ENCODE measurements at regions not wholly inside any gene's neighbourhood (a gene's known extent, or its start where the extent isn't known, plus 50 kb on each side); places are given as distances from the start of the nearest gene placed in this dataset.
"Not testable (repeated sequence)": the region's sequence is repeated elsewhere in the genome, so short reads cannot be mapped to it uniquely, and the experiment has no call there.

DNA sequence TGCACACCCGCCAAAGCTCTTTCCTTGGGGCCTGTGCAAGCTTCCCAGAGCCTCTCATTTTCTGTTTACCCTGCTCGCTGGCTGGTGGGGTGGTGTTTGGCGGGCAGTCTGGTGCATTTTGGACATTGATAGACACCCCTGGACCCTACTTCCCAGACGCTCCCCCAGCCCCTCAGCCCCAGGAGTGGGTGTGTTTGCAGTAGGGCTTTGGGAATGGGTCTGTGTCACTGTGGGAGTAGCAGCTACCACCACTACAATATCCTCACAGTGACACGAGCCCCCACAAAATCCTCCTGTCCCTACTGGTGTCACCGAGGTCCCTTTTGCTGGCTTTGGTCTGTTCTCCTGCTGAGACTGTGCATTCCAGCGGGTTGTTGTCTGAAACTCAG lies 371.3 kb downstream of the TMEM121 start:
- DNase-seq: no peak

DNA sequence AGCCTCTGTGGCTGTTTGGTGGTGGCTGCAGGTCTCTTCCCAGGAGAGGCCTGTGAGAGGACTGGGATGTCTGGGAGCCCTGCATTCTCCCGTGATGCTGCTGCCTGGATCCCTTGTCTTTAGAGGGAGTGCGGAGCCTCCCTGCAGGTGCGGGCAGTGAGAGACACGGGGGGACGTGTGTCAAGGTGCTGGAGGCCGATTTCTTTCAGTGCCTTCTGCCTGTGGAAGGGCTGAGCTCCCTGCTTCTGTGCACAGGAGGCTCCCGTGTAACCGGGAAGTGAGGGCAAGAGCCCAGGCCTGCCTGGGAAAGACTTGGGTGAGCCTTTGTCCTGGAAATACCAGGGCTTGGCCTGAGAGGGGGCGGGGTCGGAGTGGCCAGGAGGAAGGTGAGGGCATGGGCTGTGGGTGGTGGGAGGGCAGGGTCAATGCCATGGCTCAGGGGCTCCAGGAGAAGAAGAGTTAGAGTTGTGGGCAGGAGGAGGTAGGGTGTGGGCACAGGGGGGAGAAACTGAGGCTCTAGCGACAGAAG lies 372.2 kb downstream of the TMEM121 start:
- no peak for DNase-seq

- no peak for DNase-seq
Observed at GRCh38 chr14:105899071-105899641, 372.8 kb downstream of the TMEM121 start.

GRCh38 chr14:105899657-105900397 lies 373.4 kb downstream of the TMEM121 start:
- DNase-seq: no peak

GRCh38 chr14:105900398-105901160 lies 374.2 kb downstream of the TMEM121 start:
- no peak for DNase-seq

- no peak for DNase-seq
Observed at GRCh38 chr14:105901226-105901625, 374.8 kb downstream of the TMEM121 start.

GRCh38 chr14:105902131-105902898 lies 375.9 kb downstream of the TMEM121 start:
- no peak for DNase-seq

DNA sequence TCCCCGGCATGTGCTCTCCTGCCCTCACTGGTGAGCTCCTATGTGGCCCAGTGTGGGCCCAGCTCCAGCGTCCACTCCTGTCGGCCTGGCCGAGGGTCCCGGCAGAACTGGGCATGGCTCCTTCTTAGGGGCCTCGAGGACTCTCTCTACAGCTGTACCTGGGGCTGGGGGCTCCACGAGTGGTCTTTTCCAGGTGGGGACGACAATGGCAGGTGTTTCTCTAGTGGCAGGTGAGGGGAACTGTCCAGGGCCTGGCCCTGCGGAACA lies 376.4 kb downstream of the TMEM121 start:
- DNase-seq: not testable (repeated sequence)

DNA sequence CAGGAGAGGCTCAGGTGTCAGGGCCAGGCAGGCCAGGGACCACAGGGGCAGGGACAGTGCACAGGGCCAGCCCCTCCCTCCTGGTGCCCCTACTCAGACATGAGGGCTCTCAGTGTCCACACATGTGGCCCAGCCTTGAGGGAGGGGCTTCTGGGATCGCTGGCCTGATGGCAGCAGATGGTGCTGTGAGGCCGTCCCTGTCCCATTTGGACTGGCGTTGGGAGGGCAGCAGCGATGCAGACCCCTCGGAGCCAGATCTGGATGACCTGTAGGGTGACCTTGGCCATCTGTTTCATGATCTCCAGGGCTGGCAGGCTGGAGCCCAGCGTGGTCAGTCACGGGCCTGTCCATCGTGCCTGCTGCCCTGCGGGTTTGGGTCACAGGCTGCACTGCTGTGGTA lies 377.6 kb downstream of the TMEM121 start:
- DNase-seq: no peak

- no peak for DNase-seq
Observed at GRCh38 chr14:105904379-105904778, 378.0 kb downstream of the TMEM121 start.

- DNase-seq: no peak
Observed at GRCh38 chr14:105905456-105905855, 379.1 kb downstream of the TMEM121 start.

DNA sequence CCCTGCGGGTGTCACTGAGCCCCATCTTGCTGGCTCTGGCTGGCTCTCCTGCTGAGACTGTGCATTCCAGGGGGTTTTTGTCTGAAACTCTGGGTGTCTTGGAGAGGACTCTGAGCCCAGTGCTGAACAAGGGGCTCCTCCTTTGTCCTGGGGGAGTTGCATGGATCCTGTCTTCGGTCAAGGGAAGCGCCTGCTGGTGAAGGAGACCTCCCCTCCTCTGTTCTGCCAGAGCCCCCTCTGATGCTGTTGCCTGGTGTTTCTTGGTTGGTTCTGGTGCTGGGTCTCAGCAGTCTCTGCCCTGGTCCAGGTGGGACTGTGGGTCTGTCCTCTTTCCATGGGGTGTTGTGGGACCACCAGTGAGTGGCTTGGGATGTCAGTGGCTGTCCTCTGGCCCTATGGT lies 380.9 kb downstream of the TMEM121 start:
- DNase-seq: no peak

GRCh38 chr14:105908006-105908405 lies 381.6 kb downstream of the TMEM121 start:
- DNase-seq: no peak

DNA sequence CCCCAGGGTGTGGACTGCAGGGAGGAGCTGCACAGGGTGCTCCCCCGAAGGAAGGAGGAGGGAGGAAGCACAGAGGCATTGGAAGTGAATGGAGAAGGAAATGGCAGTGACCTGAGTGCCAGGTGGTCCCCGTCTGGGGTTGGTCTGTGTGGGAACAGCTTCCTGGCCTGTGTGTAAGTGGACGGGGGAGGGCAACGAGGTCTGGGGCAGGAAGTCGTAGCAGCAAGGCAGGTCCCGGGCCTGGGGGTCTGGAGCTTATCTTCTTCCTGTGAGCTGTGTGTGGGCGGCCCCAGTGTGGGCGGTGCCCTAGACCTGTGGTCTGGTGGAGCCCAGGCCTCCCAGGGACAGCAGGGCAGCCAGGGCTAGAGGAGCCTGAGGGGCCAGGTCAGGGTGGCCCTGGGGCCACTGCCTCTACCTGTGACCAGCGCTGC lies 382.1 kb downstream of the TMEM121 start:
- no peak for DNase-seq

DNA sequence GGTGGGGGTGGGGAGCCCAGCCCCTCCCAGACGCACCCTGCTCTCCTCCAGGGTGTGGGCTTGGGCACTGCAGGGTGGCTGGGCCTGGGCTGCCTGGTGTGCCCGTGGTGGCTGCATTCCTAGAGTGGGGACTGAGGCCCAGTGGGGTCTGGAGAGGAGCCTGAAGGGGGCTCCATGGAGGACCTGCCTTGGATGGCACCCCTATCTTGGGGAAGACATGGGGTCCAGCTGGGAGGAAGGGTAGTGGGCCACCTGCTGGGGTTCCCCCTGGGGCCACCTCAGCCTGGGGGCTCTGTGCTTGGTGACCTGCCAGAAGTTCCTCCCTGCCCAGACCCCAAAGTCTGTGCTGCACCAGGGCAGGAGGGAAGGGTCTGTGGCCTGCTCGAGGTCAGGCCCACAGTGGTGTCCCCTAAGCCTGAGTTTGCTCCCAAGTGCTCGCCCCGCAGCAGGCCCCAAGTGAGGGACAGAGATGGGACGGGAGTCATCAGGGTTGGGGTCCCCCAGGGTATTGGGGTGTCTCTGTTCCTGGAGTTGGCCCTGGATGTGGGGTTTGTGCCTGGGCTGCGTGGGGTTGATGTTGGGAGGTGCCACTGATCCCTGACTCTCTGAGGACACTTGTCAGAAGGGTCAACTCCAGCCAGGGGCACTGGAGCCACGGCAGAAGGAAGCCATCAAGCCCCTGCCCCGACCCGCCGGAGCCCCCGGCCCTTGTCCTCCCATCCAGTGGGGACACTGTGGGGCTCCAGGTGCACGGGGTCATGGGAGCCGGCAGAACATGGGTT lies 382.9 kb downstream of the TMEM121 start:
- no peak for DNase-seq

- not testable (repeated sequence) for DNase-seq
Observed at GRCh38 chr14:105909828-105910120, 383.4 kb downstream of the TMEM121 start.

GRCh38 chr14:105910426-105910825 lies 384.0 kb downstream of the TMEM121 start:
- no peak for DNase-seq

DNA sequence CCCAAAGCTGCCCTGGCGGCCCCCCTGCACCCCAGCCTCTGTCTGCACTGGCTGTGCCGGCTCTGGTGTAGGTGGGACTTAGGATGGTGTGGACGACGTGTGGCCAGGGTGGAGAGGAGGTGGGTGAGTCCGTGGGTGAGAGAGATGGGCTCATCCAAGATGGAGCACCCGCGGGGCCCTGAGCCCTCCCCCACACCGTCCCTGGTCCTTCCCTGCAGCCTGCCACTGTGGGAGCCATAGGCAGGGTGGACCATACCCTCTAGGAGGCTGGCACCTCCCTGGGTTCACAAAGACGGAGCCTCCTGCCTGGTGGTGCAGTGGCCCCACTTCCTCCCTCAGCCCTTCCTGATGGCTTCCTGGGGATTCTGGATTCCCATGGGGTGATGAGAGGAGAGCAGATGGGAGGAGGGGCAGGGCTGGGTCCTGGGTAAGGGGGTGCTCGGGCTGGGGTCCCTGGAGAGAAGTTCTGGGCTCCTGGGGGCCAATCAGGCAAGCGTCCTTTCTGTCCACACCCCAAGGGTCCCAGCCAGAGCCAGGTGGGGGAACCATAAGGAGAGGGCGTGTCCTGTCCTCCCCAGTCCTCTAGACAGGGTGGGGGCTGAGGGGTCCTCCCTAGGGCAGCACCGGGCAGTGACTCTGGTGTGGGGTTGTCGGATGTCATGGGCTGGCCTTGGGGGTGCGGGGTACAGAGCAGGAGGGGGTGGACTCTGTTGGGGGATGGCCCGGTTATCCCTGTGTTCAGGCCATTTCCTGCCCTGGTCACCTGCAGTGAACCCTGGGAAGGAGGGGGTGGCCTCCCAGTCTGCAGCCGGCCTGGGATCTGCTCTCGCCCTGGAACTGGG lies 384.8 kb downstream of the TMEM121 start:
- no peak for DNase-seq

GRCh38 chr14:105911848-105912292 lies 385.5 kb downstream of the TMEM121 start:
- not testable (repeated sequence) for DNase-seq

- no peak for DNase-seq
Observed at GRCh38 chr14:105912641-105913180, 386.3 kb downstream of the TMEM121 start.

DNA sequence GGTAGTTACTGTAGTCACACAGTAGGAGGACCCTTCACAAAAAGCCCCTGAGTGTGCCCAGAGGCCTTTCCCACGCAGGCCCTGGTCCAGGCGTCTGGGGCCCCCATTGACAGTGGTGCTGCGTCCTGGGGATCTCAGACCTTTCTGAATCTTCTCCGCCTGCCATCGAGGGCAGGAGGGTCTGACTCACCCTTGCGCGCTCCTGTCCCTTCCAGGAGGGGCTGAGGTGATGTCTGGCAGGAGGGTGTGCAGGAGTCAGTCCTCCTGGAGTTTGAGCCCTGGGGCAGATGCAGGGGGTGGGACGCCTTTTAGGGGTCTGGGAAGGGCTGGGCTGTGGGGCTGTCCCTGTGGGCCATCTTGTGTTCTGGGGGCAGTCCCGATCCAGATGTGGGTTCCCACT lies 386.8 kb downstream of the TMEM121 start:
- DNase-seq: no peak
